ENCODE measurements at regions not wholly inside any gene's neighbourhood (a gene's known extent, or its start where the extent isn't known, plus 50 kb on each side); places are given as distances from the start of the nearest gene placed in this dataset.

DNA sequence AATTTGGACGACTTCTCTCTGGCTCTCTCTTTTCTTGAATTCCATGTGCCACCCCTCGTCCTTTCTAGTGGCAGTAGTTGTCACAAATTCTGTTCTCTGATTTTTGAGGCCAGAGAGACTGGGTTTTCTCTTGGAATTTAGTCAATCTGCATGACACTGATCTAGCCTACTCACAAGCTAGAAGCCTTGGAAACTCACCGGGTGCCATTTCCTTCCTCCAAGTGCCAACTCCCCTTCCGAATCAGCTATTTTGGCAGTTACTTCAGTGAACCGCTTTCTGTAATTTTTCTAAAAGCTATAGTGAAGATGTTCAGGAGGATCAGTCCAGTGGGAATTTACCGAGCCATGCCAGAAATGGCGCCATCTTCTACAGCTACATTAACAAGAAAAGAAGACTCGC is 228.9 kb downstream of the PMP22 start:
- DNase-seq, result no peak

DNA sequence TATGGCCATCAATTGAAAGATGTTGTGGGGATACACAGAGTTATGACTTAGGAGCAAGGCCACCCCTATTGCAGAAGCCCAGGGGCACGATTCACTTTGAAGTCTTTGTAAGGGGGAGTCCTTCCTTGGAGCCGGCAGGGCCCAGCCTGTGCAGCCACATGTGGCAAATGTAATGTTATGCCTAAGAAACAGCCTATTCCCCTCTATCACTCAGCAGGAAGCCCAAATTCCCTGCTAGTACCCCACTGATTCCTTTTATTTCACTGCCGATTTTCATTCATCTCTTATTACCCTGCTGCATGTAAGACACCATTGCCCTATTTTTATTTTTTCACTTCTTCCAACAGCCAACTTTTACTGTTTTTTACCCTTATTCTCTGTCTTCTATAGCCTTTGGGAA is 233.2 kb downstream of the PMP22 start:
- DNase-seq, result no peak

DNA sequence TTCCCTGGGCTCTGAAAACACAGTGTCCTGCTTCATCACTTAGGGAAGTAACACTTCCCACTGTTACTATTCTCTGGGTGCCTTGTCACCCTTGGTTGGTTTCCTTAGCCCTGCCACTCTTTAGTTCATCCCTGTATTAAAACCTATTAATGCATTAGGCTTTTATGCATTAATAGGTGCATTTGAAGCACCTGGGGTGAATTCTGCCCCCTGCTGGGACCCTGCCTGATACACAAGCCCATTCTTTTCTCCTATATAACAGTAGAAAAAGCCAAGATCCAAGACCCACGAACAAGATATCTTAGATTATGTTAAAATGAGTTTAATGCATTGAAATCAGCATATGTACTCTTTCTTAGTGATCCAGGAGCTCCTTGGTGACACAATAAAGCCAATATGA is 235.7 kb downstream of the PMP22 start:
- DNase-seq, result no peak

DNA sequence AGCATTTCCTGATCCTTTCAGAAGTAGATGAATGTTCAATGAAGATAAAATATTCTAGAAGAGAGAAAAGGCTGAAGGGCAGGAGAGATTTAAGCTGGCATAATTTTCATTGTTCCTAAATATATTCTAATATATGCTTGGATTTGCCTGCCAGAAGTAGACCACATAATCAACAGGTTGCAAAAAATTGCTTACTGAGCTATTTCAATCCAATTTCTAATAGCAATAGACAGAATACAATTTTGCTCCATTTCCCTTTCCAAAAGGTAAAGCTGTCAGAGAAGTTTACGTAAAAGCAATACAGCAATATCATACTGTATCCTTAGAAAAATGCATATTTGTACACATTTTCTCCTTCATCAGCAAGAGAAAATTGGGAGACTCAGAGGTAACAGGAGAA is 237.3 kb downstream of the PMP22 start:
- DNase-seq, result no peak

DNA sequence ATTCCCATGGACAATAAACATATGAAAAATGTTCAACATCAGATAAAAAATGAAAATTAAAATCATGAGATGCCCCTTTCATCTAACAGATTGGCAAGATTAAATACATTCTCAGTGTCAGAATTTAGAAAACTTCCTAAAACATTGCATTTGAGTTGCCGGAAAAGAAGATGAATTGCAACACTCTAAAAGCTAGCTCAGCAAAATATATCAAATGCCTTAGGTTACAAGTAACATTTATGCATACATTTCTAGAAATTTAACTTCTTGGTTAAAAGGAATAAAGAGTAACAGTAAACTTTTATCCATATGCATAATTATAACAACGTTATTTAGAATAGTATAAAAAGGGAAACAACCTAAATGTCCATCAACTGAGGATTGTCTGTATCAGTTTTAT is 239.0 kb downstream of the PMP22 start:
- DNase-seq, result no peak

DNA sequence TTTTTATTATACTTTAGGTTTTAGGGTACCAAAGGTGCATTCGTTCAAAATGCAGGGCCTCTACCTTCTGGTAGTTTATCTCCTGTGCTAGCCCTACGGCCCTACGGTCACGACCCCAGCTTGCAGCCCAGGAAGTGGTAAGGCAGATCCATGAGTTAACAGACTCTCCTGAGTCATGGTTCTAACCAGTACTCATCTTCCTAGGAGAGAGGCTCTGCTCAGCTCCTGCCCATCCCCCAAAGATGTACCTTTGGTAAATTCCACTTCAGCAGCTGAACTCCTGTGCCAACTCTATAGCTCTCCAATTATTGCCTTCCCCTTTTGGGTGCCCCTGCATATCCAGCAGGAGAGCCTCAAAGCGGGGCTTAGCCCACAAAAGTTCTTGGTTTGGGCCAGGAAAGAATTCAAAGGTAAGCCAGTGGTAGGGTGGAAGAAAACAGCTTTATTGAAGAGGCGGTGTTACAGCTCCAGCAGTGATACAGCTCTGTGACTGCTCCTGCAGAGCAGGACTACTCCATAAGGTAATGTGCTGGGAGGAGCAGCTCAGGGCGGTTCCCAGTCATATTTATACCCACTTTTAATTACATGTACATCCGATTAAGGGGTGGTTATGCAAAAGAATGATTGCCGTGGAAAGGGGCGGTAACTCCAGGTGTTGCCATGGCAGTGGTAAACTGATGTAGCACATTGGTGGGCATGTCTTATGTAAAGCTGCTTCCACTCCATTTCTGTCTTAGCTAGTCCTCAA is 241.4 kb downstream of the PMP22 start:
- no peak for DNase-seq

DNA sequence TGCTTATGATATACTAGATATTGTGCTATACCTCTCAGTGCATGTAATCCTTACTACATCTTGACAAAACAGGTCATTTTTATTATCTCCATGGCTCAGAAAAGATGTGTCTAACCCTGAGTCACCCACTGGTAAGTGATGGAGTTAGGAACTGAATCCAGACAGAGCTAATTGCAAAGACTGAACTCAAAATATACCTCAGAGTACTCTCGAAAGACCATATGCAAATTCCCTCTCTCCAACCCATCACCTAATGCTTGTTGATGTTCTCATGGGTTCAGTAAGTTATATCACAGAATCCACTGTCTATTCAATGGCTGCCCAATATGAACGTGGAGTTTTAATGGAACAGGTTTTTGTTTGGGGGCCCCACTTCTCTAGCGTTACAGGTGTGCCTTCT is 246.0 kb downstream of the PMP22 start:
- DNase-seq, result no peak

DNA sequence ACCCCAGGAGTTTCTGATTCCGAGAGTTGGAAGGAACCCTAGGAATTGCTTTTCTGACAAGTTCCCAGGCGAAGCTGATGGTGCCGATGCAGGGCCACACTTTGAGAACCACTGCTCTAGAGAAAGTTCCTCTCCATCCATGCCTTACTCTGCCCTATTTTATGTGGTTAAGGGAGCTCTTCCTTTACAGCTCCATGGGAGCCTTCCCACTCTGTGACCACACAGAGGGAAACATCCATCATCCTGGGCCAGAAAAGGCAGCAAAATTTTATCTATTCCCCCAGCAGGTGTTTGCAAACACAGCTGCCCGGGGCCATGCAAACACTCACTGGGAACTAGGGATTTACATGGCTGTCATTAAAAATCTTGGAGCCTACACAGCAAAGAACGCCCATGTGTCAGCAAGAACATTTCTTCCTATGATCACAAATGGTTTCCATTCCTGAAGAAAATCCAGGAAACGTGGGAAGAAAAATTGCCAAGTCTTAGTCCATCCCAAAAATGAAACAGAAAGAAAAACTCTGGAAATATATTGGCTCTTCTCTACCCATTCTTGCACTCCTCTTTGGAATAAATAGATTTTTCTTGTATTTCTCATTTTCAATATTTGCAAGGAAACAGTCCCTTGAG is 252.7 kb downstream of the PMP22 start:
- DNase-seq, result no peak

DNA sequence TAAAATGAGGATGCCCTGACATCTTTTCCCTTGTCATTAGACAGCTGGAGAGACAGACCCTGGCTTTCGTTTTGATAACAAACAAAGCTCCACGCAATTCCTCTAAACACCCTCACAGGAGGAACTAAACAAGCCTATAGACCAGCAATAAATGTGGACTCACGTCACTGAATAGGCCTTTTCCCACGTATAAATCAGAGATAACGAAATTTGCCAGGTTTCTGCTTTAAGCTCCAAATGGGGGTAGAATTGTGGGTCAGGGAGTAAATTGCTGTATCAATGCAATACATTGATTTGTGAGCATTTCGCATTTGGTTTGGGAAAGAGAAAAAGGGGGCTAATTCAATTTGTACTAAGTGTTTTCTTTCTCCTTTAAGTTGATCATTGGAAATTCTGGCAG is 256.0 kb downstream of the PMP22 start:
- no peak for DNase-seq

DNA sequence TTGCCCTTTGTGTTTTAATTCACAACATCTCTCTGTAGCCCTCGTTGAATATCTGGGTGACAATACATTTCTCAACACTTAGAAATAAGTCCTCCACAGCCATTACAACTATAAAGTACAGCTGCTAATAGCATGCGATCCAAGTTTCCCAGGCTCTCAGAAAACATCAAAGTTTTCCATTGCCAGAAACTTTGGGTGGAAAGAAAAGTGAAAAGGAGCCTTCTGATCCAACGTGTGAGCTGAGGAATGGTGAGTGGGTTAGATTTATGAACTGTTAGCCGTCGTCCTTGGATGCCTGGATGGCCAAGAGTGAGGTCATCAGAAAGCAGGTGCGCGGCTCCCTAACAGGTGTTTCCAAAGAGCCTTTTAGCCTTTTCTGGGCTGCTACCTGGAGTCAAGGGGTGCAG is 258.0 kb downstream of the PMP22 start:
- no peak for DNase-seq

DNA sequence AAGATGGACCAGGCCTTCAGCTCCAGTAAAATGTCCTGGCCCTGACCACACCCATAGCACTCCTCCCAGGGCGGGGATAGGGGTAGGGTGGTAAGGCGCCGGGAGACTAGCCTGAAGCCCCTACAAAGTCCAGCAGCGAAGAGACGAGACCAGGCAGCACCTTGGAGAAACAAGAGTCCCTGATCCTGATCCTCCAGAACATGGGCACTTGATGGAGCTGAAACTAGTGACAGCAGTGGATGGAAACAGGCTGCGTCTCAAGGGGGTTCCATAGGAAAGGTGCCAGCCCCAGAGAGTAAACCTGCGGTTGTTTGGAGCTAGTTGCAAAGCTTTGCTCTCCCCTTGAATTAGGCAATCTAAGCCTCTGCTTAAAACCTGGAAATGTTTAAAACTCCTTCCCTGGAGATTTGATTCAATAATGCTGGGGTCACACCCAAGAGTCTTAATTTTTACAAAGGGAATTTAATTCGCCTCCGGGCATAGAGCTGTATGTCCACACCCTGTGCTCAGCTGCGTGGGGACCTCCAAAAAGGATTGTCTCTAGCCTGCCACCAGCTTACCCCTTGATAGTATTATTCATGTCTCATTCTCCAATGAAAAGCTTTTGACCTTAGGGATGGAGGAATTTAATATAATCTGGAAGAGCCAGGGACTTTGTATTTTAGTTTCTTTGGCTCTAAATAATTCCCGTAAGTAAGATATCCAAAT is 258.6 kb downstream of the PMP22 start:
- no peak for DNase-seq

DNA sequence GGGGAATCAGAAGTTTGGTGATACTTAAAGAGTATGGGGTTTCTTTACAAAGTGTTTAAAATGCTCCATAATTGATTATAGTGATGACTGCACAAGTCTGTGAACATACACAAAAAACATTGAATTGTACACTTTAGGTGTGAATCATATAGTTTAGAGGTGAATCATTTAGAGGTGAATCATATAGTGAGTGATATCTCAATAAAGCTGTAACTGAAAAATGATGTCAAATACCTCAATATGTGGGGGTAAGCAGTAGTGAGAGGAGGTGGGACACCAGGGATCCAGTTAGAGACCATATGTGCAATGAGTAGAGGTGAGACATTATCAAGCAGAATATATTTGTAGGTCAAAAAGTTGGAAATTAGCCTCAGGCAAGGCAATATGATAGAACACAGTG is 264.5 kb downstream of the PMP22 start:
- no peak for DNase-seq

DNA sequence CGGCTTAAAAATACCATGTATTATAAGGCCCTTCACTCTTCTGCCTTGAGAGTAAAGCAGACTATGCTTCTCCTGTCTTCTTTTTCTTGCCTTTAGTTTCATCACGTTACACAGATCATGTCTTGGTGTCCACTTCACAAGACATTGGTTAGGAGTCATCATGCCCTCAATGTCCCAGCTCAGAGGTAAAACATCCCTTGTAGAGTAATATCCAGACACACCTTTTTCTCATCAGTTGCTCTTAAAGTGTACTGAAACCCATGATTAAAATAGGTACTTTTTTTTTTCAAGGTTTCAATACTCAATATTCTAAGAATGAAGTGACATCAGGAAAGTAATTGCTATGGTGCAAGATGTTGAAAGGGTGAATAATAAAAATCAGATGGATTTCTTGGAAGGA is 267.8 kb downstream of the PMP22 start:
- DNase-seq, result no peak

DNA sequence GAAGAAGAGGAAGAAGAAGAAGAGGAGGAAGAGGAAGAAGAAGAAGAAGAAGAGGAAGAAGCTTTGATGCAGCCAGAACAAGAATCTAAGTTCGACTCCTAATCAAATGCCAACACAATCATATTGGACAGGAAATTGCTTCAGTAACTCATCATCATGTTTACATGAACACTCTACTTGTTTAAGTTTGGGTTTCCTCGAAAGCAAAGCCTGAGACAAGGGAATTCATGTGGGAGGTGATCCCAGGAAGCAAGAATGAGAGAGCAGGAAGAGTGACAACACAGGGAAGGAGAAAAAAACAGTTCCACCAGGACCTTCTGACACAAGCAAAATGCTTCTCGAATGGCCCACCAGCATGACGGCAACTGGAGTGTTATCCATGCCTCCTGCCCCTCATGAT is 279.0 kb downstream of the PMP22 start:
- no peak for DNase-seq

DNA sequence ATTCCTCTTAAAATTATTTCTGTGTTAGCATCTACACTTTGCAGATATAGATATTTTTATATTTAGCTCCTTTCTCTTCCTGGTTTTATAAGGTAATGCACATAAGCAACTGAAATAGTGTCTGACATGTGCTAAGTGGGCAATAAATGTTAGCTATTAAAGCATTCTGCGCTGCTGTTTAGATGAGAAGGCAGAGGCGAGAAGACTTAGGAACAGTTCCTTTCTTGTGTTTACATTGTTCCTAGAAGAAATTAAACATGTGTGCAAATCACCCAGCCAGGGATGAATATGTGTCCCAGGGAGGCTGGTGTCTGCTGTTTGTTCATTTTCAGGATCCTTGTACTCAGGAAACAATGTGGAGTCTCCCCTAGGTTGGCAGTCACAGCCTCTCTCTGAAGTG is 292.3 kb downstream of the PMP22 start:
- DNase-seq, result no peak

DNA sequence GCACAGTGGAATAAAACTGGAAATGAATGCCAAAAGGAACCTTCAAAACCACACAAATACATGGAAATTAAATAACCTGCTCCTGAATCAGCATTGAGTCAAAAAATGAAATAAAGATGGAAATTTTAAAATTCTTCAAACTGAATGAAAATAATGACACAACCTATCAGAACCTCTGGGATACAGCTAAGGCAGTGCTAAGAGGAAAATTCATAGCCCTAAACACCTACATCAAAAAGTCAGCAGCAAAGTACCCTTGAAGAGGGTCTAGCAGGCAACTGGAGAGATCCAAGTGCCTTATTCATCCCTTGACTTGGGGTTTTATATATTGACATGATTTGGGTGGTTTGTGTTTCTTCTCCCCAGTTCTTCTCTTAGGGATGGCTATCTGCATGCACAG is 294.1 kb downstream of the PMP22 start:
- no peak for DNase-seq

DNA sequence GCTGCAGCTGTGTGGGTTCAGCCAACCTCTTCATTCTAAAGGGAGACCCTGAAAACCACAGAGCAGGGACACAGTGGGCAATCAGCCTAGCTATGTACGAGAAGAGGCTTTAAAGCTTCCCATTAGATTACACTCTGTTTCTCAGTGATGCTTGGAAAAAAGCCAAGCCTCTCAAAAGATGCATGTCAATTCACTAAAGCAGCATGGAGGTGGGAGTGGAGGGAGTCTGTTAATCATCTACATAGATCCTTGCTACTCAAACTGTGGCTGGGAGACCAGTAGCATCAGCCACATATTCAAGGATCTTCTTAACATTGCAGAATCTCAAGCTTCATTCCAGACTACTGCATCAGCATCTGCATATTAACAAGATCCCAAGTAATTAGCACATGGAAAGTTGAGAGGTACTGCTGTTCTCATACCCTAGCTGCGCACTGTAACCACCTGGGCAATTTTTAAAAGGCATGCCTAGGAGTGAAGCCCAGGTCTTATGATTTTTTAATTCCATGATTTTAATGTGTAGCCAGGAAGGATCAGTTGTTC is 305.9 kb downstream of the PMP22 start:
- no peak for DNase-seq

DNA sequence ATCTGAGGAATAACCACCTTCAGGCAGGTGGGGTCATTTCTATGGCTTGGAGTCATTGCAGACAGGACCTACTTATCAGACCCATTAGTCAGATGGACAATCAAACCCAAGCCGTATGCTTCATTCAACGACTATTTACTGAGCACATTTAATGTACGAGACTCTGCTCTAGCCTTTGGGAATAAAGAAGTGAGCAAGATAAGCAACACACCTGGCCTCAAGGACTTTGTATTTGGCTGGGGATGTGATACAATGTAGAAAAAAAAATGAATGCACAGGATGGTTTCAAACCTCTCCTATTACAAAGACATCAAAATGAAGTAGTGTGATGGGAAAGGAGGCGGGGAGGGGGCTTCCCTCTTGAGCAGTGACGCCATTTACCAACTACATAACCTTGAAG is 311.7 kb downstream of the PMP22 start:
- no peak for DNase-seq

DNA sequence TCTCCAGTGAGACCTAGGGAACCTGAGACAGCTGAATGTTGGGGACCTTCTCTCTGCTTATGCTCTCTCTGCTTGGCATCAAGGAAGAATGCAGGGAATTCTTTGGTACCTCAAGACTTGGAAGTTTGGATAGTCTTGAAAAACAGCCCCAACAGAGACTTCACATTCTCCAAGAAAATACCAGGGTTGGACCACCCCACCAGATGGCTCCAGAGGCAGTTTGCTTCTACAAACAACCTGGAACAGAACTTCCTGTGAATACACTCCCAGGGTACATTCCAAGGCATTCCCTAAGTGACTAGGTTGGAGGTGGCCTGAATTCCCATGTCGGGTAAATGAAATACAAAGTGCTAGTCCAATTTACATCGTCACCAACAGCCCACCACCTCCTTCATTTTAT is 314.4 kb downstream of the PMP22 start:
- DNase-seq, result no peak

DNA sequence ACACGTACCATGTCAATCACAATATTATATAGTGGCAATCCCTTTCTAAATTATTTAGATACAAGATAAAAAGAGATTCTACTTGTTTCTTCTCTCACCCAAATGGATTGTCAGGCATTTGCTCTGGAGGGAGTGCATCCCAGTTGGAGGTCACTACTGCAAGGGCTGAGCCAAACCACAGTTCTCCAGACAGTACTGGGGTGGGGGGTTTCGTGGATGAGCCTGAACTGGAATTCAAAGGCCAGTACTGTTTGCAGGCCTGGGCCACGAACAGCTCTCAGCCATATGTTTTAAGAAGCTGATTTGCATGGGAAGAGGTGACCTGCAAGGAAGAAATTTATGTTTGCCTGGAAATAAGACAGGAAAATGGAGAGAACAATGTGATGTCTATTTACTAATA is 314.9 kb downstream of the PMP22 start:
- DNase-seq, result no peak

DNA sequence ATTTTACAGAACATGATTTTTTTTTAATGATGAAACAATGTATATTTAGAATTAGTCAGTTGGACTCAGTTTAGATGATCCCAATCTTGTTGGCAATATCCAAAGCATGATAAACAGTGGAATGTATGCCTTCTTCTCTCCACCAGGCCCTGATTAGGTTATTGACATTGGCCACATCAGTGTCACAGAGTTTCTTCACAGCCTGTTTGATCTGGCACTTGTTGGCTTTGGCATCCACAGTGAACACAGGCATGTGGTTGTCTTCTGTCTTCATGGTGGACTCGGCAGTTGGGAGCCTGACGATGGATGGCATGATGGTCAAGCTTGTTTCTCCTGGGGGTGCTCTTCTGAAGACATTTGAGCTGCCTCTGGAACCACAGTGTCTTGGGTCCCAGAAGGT is 317.5 kb downstream of the PMP22 start:
- DNase-seq, result no peak

DNA sequence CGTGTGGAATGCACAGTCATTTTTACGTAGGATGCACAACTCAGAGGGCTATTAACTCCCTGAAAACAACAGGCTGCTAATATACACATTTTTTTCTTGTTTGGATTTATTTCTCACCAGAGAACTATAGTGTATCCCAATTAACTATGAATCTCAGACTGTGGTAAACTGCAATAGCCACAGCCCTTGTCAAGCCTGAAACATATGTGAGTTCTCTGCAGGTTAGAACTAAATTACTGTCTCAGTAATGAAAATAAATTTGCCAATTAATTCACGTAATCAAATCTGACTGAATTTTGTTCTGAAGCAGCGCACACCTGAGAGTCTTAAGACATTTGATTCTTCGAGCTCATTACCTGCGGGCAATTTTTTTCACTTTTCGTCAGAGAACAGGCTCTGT is 318.6 kb downstream of the PMP22 start:
- DNase-seq, result no peak

DNA sequence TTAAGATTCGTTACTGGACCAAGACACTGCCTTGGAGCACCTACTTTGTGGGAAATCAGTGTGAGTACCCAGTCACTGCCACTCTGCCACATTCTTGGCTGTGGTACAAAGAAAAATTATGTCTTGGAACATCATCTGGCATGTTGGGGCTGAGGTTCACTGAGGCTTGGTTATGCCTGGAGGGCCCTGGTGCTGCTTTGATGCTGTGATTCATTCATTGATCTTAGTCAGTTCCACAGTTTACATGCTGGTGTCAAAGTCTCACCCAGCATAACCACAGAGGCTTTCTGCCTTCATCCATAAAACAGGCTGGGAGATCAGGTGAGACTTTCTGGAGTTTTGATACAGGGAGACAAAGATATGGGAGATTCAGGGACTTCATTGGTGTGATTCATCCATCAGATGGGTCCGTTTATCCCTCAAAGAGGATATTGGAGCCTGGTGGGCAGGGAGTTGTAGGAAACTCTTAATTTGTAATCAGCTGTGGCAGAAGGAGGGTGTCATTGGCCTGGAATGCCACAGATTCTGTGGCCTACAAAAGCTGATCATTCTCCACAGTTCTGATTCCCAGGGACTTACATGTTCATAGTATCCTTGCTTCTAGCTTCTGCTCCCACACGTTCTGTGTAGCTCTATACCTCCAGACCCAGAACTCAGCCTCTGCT is 322.5 kb downstream of the PMP22 start:
- DNase-seq, result no peak

DNA sequence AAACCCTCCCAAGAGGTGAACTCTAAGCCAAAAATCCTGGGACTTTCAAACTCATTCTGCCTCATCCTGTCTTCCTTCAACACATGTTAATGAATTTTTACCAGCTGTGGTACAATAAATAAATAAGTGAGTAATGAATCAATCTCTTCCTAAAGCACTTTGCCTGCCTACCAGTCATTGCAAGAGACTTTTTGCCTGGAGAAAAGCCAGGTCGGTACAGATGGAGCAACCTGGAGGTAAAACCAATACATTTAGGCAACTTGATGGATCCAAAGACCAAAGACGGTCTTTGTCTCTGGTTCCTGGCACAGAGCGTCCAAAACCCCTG is 324.2 kb downstream of the PMP22 start:
- DNase-seq, result no peak
